AG04449 (cell line): ENCODE measurements at regions not wholly inside any gene's neighbourhood (a gene's known extent, or its start where the extent isn't known, plus 50 kb on each side); places are given as distances from the start of the nearest gene placed in this dataset.

Experiments
- CTCF ChIA-PET: fragments of 350-600 bp; formaldehyde crosslinking; extraction: SDS; loops from one replicate; lab custom pipeline; 2021; ENCODE audit warnings: antibody characterized with exemption; lab: Yijun Ruan, JAX
- POLR2A ChIA-PET: fragments of 400-600, 350-600 bp; formaldehyde crosslinking; extraction: SDS; loops from one replicate; lab custom pipeline; 2020; ENCODE audit warnings: antibody characterized with exemption, inconsistent platforms; lab: Yijun Ruan, JAX
- DNase-seq: peaks from one replicate; pipeline ENCODE4 v3.0.0-alpha.2; 2010; ENCODE audit warnings: low read depth, low spot score
- H3K4me3 ChIP-seq: 2 replicates; pipeline ENCODE4 v1.5.1; 2011; ENCODE audit warnings: low read depth, mild to moderate bottlenecking, control low read depth, low read length
- TF ChIP-seq, protein P1 (sequence below): IDR thresholded peaks from one replicate; pipeline ENCODE4 v1.5.1; 2011; ENCODE audit warnings: mild to moderate bottlenecking, moderate library complexity, low read length, control low read depth, inconsistent platforms; ENCODE audit not compliant: insufficient read depth; ENCODE audit errors: missing control alignments

DNA sequence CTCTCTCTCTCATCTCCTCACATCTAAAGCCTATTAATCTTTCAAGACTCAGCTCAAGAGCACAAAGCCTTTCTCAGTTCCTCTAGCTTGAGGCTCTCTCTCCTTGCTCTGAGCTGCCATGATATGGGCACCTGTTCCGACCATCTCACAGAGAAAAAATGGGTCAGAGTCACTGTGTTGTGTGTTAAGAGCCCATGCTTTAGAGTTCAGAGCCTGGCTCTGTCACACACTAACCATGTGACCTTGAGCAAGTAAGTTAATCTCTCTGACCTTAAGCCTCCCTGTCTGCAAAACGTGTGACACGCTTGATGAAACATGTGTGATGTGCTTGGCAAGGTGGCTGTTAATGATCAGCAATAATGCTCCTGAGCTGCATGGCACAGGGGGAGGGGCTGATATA lies 245.2 kb downstream of the DLEU7 start:
- no peak overlapping the region for H3K4me3 ChIP-seq
- no peak for DNase-seq
- POLR2A ChIA-PET, result no interaction called here
- CTCF ChIA-PET, result no interaction called here
- TF ChIP-seq, protein P1, sequence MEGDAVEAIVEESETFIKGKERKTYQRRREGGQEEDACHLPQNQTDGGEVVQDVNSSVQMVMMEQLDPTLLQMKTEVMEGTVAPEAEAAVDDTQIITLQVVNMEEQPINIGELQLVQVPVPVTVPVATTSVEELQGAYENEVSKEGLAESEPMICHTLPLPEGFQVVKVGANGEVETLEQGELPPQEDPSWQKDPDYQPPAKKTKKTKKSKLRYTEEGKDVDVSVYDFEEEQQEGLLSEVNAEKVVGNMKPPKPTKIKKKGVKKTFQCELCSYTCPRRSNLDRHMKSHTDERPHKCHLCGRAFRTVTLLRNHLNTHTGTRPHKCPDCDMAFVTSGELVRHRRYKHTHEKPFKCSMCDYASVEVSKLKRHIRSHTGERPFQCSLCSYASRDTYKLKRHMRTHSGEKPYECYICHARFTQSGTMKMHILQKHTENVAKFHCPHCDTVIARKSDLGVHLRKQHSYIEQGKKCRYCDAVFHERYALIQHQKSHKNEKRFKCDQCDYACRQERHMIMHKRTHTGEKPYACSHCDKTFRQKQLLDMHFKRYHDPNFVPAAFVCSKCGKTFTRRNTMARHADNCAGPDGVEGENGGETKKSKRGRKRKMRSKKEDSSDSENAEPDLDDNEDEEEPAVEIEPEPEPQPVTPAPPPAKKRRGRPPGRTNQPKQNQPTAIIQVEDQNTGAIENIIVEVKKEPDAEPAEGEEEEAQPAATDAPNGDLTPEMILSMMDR, result no peak

DNA sequence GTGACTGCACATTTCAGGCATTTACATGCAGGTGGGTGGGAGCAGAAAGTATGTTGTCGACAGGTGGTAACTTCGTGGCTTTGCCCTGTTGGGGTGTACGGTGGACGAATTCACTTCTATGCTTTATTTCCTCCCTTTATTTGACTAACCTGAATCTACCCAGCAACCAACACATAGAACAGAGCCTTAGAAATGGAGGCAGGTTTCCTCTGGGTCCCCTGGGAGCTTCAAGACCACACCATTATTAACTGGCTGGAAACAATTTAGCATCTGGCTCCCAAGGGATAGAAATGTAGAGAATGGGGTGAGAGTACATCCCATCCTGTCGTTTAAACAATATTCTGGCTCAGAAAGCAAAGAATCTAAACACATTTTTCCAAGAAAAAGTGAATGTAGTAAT lies 244.4 kb downstream of the DLEU7 start:
- TF ChIP-seq, protein P1, result no peak
- no peak overlapping the region for H3K4me3 ChIP-seq
- CTCF ChIA-PET, result interaction anchor here (0.6 kb wide), 1 partner anchor 11 kb away, joined by 4 read pairs; no protein-coding TSS in a partner anchor
- POLR2A ChIA-PET, result no interaction called here
- no peak for DNase-seq

DNA sequence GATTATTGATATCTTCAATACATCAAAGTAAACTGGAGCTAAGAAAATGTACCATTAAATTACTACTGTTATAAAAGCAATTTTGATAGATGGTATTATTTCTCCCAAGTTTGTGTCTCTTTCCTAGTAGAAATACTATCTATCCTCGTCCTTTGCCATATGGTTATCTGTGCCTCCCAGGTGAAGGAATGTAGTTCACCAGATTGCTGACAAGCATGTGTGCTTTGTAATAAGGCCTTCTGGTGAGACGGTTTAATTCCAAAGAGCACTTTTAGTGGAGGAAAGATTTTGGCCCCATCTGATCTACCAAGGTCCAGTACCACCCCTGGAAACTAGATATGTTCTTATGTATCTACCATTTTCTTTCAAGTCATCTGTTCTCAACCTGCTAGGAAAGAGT lies 243.6 kb downstream of the DLEU7 start:
- no peak for DNase-seq
- CTCF ChIA-PET, result interaction anchor here (0.6 kb wide), 1 partner anchor 10 kb away, joined by 4 read pairs; no protein-coding TSS in a partner anchor
- TF ChIP-seq, protein P1, result no peak
- POLR2A ChIA-PET, result no interaction called here
- no peak overlapping the region for H3K4me3 ChIP-seq

DNA sequence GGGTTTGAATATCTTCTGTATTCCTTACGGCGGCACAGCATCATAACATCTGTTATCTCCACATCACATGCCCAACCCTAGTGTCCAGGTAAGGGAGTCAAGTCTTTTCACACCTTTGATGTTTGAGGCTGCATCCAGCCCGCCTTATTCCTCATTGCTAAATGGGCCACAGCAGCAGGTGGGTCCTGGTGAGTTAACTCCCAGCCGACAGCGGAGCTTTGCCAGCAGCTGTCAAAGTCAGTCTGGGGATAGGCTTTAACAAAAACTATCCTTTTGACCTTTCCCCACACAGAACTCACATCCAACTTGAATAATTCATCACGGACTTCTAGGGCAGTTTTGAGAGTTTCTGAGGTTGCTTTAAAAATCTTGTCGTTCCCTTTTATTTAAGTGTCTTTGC lies 235.1 kb downstream of the DLEU7 start:
- ChIA-PET POLR2A (no interaction called here), CTCF (interaction anchor here (1.2 kb wide), 1 partner anchor 19 kb away, joined by 3 read pairs; no protein-coding TSS in a partner anchor)
- TF ChIP-seq, protein P1, result no peak
- DNase-seq, result no peak
- H3K4me3 ChIP-seq, result no peak overlapping the region

DNA sequence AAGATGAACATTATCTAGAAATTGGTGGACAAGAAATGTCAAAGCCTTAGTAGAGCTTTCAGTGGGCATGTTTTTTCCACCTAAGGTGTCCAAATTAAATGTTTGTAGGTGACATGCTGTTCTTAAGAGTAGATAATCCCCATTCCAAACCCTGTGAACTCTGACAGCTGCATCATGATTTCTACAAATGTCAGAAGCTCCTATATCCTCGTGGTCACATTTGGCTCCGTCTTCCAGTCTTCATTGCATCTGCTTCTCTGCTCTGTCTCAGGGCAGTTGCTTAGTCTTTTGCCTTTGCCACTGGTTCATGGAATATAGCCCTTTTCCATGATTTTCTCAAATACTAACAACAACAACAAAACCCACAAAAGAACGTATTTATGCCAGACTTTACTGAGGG lies 234.5 kb downstream of the DLEU7 start:
- DNase-seq, result no peak
- TF ChIP-seq, protein P1, result no peak
- ChIA-PET CTCF (no interaction called here), POLR2A (no interaction called here)
- H3K4me3 ChIP-seq, result no peak overlapping the region

DNA sequence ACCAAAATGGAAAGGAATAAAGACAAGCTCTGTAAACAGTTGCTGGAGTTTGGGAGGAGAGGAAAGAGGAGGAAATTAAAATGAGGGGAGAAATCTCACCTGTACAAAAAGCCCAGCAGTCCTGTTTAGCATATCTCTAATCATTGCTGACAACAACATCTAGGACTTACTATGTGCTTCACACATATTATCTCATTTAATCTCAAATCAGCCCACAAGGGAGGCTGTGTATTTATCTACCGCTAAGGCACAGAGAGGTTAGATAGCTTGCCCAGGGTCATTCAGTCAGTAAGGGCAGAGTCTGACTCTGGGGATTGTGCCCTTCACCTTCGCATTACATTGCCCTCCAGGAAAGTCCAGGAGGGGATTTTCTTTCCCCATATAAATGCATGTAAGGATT lies 233.3 kb downstream of the DLEU7 start:
- ChIA-PET POLR2A (no interaction called here), CTCF (interaction anchor here (1.2 kb wide), 1 partner anchor 11 kb away, joined by 4 read pairs; no protein-coding TSS in a partner anchor)
- H3K4me3 ChIP-seq, result no peak overlapping the region
- TF ChIP-seq, protein P1, result no peak
- no peak for DNase-seq
